RKO (cell line): ENCODE measurements at regions not wholly inside any gene's neighbourhood (a gene's known extent, or its start where the extent isn't known, plus 50 kb on each side); places are given as distances from the start of the nearest gene placed in this dataset.
"Not testable (repeated sequence)": the region's sequence is repeated elsewhere in the genome, so short reads cannot be mapped to it uniquely, and the experiment has no call there.

ENCODE experiments used
- DNase-seq: peaks from one replicate; pipeline ENCODE4 v3.0.0-alpha.2; 2016; ENCODE audit warnings: low spot score

DNA sequence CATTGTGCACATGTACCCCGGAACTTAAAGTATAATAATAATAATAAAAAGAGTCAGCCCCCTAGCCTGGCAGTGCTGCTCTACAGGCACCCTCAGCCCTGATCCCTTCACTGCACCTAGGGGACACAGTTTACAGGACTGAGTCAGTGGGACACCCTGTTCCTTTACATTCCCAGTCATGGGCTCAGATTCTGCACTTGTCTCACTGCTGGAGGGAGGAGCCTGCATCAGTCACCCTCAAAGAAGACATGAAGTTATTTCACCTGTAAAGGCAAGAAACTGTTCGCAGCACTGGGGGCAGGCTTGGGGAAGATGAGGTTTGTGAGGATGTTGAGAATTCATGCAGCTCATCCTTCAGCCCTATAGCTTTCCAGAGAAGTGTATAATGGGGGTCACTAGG is 50.7 kb upstream of the VPREB1 start:
- DNase-seq: no peak

DNA sequence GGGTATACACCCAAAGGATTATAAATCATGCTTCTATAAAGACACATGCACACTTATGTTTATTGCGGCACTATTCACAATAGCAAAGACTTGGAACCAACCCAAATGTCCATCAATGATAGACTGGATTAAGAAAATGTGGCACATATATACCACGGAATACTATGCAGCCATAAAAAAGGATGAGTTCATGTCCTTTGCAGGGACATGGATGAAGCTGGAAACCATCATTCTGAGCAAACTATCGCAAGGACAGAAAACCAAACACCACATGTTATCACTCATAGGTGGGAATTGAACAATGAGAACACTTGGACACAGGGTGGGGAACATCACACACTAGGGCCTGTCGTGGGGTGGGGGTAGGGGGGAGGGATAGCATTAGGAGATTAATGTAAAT is 51.1 kb upstream of the VPREB1 start:
- DNase-seq: not testable (repeated sequence)

DNA sequence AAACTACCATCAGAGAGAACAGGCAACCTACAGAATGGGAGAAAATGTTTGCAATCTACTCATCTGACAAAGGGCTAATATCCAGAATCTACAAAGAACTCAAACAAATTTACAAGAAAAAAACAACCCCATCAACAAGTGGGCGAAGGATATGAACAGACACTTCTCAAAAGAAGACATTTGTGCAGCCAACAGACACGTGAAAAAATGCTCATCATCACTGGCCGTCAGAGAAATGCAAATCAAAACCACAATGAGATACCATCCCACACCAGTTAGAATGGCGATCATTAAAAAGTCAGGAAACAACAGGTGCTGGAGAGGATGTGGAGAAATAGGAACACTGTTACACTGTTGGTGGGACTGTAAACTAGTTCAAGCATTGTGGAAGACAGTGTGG is 51.6 kb upstream of the VPREB1 start:
- not testable (repeated sequence) for DNase-seq

DNA sequence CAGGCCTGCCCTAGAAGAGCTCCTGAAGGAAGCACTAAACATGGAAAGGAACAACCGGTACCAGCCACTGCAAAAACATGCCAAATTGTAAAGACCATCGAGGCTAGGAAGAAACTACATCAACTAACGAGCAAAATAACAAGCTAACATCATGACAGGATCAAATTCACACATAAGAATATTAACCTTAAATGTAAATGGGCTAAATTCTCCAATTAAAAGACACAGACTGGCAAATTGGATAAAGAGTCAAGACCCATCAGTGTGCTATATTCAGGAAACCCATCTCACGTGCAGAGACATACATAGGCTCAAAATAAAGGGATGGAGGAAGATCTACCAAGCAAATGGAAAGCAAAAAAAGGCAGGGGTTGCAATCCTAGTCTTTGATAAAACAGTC is 54.8 kb upstream of the VPREB1 start:
- DNase-seq: not testable (repeated sequence)

DNA sequence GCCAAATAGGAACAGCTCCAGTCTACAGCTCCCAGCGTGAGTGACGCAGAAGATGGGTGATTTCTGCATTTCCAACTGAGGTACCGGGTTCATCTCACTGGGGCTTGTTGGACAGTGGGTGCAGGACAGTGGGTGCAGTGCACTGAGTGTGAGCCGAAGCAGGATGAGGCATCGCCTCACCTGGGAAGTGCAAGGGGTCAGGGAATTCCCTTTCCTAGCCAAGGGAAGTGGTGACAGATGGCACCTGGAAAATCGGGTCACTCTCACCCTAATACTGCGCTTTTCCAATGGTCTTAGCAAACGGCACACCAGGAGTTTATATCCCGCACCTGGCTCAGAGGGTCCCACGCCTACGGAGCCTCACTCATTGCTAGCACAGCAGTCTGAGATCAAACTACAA is 56.7 kb upstream of the VPREB1 start:
- DNase-seq: not testable (repeated sequence)

DNA sequence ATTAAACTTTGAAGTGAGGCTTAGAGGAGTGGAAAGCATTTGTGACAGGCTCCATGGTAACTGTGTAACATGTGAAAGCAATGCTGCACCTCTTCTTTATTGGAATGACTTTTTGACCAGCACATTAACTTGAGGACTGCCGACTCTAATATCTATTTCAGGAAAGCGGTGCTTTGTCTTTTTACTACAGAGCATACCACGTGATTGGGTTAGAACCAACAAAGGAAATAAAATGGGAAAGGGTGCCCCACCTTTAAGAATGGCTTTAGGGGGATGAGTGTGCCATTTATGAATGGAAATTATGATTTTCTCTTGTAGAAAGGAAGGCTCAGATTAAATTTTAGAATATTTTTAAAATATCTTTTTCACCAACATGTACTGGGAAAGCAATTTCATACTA is 57.3 kb upstream of the VPREB1 start:
- DNase-seq: no peak

DNA sequence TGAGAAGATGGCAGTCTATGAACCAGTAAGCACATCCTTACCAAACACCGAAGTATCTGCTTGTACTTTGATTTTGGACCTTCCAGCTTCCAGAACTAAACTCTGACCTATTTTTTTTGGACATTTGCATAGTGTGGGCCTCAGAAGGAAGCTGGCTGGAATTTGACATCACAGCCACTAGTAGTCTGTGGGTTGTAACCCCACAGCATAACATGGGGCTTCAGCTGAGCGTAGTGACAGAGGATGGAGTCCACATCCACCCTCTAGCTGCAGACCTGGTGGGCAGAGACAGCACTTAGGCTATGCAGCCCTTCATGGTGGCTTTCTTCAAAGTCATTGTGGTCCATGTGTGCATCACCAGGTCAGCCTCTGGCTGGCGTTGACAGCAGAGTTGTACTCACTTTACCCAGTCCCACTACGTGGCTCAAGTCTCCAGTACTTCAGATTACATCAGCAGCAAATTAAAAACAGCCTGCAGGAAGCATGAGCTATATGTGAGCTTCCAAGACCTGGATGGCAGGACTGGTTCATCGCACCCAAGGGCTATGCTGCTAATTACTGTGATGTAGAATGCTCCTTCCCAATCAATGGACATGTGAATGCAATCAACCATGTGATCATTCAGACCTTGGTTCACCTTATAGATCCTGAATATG is 58.6 kb upstream of the VPREB1 start:
- no peak for DNase-seq

DNA sequence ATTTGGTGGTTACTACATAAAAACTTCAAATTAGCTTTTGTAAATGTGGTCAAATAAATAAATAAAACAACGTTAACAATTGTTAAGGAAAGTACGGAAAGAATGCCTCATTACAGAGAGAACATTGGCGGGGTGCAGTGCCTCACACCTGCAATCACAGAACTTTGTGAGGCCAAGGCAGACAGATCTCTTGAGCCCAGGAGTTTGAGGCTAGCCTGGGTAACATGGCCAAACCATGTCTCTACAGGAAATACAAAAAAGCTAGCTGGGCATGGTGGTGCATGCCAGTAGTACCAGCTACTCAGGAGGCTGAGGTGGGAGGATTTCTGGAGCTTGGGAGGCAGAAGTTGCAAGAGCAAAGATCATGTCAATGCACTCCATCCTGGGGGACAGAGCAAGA is 59.4 kb upstream of the VPREB1 start:
- no peak for DNase-seq

DNA sequence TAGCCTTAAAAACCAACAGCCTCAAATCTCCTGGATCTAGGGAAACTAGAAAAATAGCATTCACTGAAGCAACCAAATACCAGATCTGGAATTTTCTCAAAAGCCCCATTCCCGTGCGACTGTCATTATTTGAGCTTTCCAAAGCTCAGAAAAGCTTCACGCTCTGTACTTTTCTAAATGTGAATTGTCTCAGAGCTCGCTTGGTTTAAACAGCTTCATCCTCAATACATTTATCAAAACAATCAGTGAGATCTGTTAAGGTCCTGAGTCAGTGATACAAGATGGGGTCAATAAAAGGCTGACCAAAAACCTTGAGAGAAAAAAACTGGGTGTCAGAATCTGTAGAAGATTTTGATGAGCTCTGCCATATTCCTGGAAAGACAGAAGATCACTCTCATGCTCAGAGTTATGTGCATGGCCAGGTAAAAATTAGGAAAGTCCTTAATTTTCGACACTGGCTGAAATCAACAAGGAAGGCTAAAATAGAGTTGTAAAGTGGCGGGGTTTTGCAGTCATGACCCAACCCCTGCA is 60.2 kb upstream of the VPREB1 start:
- no peak for DNase-seq

DNA sequence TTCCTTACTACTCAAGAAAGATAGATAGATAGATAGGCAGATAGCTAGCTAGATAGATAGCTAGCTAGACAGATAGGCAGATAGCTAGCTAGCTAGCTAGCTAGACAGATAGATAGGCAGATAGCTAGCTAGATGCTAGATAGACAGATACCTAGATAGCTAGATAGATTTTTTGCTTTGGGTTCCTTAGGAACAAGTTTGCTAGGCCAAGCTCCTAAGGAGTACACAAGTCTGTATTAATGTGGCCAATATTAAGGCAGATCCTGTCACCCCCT is 61.7 kb upstream of the VPREB1 start:
- no peak for DNase-seq

DNA sequence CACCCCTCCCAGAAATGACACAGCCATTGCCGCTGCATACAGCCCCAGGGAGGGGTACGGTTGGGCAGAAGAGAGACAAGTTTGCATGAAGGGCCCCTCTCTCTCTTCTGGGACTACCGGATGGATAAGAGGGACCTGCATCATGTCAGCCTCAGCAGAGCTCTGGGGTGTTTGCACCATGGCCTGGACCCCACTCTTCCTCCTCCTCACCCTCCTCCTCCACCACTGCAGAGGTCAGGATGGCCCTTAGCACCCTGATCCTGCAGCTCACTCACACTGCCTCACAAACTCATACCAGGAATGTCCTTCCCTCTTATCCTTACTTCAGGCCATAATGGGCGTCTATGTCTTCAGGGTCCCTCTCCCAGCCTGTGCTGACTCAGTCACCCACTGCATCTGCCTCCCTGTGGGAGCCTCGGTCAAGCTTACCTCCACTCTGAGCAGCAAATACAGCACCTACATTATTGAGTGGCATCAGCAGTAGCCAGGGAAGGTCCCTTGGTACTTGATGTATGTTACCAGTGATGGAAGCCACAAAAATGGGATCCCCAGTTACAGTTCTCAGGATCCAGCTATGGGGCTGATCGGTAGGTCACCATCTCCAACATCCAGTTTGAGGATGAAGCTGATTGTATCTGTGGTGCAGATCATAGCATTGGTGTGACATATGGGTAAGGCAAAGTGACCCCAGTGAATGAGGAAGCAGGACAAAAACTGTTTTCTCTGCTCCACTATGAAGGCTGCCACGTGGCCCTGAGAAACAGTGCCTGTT is 62.2 kb upstream of the VPREB1 start:
- no peak for DNase-seq

DNA sequence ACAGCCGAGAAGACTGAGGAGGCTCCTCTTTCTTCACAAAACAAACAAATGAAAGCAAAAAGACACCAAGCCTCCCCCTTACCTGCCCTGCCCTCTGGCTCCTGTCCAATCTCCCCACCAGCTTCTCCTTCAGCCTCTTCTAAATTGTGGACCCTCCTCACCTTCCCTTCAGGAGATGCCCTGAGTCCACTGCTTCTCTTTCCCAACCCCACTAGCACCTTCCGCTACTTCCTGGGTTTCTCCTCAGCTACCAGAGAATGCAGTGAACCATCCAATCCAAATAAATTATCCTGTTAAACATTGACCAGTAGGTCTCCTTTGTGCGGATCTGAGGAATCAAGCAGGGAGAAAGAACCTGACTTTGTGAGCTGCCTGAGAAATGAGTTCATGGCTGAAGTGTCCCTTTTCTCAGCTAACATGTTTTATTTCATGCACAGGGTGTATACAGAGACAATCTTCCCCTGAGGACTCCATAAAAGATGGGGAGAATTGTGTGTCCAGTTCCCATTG is 63.2 kb upstream of the VPREB1 start:
- no peak for DNase-seq

DNA sequence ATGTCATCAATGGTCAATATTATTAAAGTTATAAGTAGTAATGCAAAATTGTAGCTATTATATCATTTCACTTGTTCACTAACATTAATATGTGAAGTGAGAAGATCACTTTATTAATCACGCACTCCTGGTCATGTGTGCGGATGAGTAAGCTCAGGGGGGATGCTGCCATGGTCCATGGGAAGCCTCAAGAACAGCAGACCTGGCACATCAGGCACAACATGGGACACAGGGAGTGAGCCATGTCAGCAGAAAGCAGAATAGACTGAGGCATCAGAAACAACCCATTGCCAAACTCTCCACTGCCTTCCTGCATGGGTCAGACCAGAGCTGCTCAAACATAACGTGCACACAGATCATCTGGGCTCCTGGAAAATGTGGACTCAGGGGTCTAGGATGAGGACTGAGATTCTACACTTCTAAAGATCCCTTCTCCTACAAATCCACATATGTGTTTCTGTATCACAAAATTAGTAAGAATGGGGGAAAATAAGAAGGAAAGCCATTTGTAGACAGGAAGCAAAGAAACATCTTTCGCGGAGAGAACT is 63.8 kb upstream of the VPREB1 start:
- no peak for DNase-seq

DNA sequence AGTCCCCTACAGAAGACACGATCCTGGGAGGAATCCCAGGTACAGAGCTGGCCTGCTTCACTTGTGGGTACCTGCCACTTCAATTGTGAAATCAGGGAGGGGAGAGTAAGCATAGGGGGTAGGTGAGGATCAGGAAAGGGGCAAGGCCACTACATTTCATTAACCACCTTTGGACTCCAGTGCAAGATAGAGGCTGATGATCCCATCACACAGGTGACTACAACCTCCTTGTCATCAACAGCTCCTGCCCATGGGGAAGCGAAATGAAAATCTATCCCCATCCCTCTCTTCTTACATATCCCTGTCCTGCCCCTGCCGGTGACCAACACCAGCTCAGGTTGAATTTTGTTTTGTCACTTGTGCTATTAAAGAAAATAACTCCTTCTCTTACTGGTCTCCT is 64.7 kb upstream of the VPREB1 start:
- no peak for DNase-seq

DNA sequence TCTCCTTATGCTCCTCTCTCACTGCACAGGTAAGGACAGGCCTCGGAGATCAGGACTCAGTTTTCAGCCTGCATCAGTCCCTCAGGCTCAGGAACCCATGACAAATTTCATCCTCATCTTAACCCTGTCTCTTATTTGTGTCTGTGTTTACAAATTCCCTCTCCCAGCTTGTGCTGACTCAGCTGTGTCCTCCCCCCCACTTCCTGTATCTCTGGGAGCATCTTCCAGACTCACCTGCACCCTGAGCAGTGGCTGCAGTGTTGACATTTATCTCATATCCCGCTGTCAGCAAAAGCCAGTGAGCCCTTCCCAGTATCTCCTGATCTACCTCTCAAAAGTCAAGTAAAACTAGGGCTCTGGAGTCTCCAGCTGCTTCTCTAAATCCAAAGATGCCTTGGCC is 65.6 kb upstream of the VPREB1 start:
- no peak for DNase-seq

DNA sequence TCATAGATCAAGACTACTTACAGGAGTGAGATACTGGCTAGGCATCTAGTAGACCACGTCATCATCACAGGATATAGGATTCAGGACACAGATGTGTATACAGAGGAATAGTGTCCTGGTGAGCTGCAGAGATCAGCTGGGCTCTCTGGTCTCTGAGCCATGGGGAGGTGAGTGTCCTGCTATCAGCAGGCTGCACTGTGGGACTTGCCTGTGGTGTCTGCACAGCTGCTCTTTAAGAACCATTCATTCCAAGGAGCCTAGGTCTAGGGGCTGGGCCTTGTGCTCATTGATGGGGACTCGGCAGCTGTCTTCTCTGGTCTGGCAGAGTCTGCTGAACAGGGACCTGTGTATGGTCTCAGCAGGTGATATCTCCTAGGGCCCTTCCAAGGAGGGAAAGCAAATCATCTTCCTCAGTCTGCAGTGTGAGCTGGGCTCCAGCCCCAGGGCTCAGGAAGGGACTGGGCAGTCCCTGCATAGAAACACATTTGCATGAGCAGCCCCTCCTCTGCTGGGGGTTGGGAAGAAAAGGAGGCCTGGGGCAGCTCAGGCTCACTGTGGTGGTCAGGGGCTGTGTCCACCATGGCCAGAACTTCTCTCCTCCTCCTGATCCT is 66.1 kb upstream of the VPREB1 start:
- no peak for DNase-seq

DNA sequence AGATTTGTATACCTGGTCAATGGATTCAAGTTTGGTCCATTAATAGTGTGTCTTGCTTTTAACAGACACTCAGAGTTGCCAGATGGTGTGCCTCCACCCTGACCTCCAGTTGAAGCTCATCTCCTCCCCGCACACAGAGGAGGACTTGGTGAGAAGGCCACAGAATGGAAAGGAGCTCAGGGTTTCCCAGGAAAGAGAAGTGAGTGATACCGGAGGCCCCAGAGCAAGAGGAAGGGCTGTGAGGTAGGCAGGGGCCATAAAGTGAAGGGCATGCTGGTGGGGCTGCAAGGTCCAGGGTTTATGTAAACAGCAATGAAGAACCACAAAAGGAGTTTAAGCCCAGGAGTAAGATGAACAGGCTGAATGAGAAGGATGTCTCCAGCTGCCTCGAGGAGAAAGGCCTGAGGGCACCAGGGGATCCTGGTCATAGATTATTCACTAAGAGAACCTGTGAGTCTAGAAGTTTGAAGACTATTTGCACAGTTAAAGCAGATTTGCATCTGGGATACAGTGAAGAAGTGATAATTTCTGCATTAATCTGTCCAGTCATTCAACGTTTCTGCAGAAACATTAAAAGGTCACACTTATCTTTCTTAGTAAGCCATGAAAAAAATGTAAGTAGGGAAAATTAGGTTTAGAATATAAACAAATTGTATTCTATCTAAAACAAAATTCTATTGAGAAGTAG is 67.5 kb upstream of the VPREB1 start:
- no peak for DNase-seq

DNA sequence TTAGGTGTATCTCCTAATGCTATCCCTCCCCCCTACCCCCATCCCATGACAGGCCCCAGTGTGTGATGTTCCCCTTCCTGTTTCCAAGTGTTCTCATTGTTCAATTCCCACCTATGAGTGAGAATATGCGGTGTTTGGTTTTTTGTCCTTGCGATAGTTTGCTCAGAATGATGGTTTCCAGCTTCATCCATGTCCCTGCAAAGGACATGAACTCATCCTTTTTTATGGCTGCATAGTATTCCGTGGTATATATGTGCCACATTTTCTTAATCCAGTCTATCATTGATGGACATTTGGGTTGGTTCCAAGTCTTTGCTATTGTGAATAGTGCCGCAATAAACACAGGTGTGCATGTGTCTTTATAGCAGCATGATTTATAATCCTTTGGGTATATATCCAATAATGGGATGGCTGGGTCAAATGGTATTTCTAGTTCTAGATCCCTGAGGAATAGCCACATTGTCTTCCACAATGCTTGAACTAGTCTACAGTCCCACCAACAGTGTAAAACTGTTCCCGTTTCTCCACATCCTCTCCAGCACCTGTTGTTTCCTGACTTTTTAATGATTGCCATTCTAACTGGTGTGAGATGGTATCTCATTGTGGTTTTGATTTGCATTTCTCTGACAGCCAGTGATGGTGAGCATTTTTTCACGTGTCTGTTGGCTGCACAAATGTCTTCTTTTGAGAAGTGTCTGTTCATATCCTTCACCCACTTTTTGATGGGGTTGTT is 71.5 kb upstream of the VPREB1 start:
- DNase-seq: not testable (repeated sequence)

DNA sequence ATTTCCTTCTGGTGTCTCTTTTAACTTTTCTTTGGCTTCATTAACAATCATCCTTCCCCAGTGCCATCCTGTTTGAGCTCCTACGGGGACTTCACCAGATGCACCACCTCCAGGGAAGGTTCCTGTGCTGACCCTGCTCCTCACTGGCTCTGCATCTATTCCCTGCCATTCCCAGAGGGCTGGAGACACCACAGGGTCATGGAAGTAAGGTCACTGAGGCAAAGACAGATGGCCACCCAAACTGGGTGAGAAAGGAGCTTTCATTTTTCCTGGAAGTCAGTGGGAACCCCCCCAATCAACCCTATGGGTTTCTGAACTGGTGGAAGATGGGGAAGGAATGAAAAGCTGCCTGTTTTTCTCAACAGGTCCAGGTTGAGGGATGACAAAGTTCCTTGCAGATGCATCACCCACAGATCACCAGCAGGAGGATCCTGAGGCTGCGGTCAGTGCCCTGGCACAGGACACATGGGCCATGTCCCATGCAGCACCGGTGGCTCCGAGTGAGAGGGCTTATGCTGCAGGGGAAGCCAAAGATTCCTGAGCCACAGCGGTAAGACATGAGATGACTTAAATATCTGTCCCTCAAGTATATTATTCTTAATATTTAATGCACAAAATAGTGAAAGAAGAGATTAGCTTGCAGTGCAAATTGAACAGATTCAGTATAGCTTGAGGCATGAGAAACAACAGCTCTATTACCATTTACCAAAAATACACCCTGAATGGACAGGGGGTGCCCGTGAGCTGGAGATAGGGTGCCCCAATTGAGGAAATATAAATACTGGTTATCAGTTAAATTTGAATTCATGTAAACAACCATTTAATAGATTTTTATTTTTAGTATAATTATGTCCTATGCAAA is 73.0 kb upstream of the VPREB1 start:
- peak; percentile 24 for DNase-seq

DNA sequence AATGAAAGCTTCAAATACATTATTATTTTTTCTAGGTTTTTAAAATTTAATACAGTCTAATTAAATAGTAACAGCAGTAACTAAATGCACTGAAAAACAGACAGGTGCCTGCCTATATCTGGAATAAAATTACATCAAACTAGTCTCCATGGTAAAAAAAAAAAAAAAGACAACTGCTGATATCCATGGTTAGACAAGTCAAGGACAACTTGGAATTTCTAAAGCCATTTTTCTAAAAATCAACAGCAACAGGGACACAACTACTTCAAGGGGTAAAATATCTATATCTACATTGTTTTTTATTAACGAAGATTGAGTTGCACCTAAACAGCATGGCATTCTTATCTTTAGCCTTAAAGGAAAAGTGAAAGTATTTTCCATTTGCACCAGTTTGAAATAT is 74.7 kb upstream of the VPREB1 start:
- no peak for DNase-seq
